AG04450 (cell line): ENCODE measurements at regions not wholly inside any gene's neighbourhood (a gene's known extent, or its start where the extent isn't known, plus 50 kb on each side); places are given as distances from the start of the nearest gene placed in this dataset.

Experiments used
- CTCF ChIA-PET: fragments of 300-600, 350-600 bp; formaldehyde crosslinking; extraction: SDS; loops from one replicate; lab custom pipeline; 2022; ENCODE audit warnings: antibody characterized with exemption, inconsistent platforms; lab: Charles Lee
- POLR2A ChIA-PET: fragments of 350-600 bp; formaldehyde crosslinking; extraction: SDS; loops from one replicate; lab custom pipeline; 2021; ENCODE audit warnings: antibody characterized with exemption, inconsistent platforms; lab: Yijun Ruan, JAX
- DNase-seq: peaks from one replicate; pipeline ENCODE4 v3.0.0-alpha.2; 2011; ENCODE audit warnings: low read depth, low spot score
- H3K27ac ChIP-seq: one replicate; pipeline ENCODE4 v1.5.1; 2012; ENCODE audit warnings: low read depth, low read length, control low read depth
- H3K27me3 ChIP-seq: one replicate; pipeline ENCODE4 v1.6.0; 2012; ENCODE audit warnings: low read length; ENCODE audit not compliant: control insufficient read depth, insufficient read depth
- H3K4me3 ChIP-seq: 2 replicates; pipeline ENCODE4 v1.5.1; 2011; ENCODE audit warnings: mild to moderate bottlenecking, low read depth, low read length, control low read depth
- H3K9me3 ChIP-seq: 2 replicates; pipeline ENCODE4 v1.5.1; 2012; ENCODE audit warnings: low read length; ENCODE audit not compliant: control insufficient read depth, insufficient read depth
- CTCF ChIP-seq: IDR thresholded peaks from 2 replicates; pipeline ENCODE4 v1.5.1; 2011; ENCODE audit warnings: low read depth, low read length, control low read depth, inconsistent platforms

- CTCF ChIA-PET, result no interaction called here
- POLR2A ChIA-PET, result no interaction called here
- Histone ChIP-seq H3K27ac (no peak overlapping the region), H3K9me3 (no peaks in the 10 kb centered on the region), H3K27me3 (no peaks in the 10 kb centered on the region), H3K4me3 (no peak overlapping the region)
- no peak for TF ChIP-seq CTCF
- DNase-seq, result no peak
These were observed 382.9 kb downstream of the TMEM232 start for GRCh38 chr5:110343616-110344015.

DNA sequence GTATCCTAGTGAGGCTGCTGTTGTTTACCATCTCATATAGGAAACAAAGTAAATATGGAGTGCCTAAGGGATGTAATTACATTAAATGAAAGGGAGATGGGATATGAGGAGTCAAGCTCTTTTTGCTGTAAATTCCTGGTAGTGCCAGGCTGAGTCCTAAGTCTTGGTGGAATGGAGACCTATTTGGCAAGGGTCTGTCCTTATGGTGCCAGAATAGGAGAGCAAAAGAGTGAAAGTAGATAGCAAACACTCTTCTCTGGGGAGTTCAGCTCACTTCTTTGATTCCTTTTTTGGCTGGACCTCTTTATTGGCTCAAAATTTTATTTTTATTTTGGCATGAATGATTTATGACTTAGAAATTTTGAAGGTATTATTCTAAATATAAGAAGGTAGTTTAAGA lies 380.8 kb downstream of the TMEM232 start:
- POLR2A ChIA-PET, result no interaction called here
- no peak for DNase-seq
- no peaks in the 10 kb centered on the region for H3K9me3 ChIP-seq
- H3K27ac ChIP-seq, result no peak overlapping the region
- CTCF ChIA-PET, result no interaction called here
- no peak for TF ChIP-seq CTCF
- no peak overlapping the region for H3K4me3 ChIP-seq
- no peaks in the 10 kb centered on the region for H3K27me3 ChIP-seq

- no peak overlapping the region for H3K4me3 ChIP-seq
- no peak for DNase-seq
- H3K27me3 ChIP-seq, result no peaks in the 10 kb centered on the region
- POLR2A ChIA-PET, result no interaction called here
- CTCF ChIA-PET, result no interaction called here
- H3K27ac ChIP-seq, result no peak overlapping the region
- H3K9me3 ChIP-seq, result no peaks in the 10 kb centered on the region
- no peak for TF ChIP-seq CTCF
These were observed 379.5 kb downstream of the TMEM232 start for GRCh38 chr5:110346893-110347358.

- ChIA-PET POLR2A (no interaction called here), CTCF (no interaction called here)
- no peak overlapping the region for H3K27ac ChIP-seq
These were observed 378.7 kb downstream of the TMEM232 start for GRCh38 chr5:110347781-110348180.

DNA sequence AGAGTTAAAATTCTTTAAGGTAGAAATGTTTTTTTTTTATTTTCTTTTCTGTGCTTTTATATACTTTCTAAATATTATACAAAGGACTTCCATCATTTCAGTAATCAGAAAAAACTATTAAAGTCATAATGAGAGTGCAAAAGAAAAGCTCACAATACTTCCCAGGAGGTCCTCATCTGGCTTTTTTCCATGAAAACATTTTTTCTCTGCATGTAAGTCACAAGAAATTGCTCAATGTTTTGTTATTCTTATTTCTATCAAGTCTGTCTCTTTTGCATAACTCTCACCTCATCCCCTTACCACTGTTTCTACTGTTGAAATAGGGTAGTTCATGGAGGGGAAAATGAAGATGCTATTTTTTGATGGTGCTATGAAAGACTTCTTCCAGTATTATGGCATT lies 375.0 kb downstream of the TMEM232 start:
- ChIA-PET CTCF (no interaction called here), POLR2A (no interaction called here)
- H3K27me3 ChIP-seq, result no peaks in the 10 kb centered on the region
- DNase-seq, result no peak
- no peak overlapping the region for H3K4me3 ChIP-seq
- TF ChIP-seq CTCF, result no peak
- H3K27ac ChIP-seq, result no peak overlapping the region
- H3K9me3 ChIP-seq, result no peaks in the 10 kb centered on the region

More at GRCh38 chr5:110347781-110348180, 378.7 kb downstream of the TMEM232 start:
- no peak for DNase-seq
- H3K9me3 ChIP-seq, result no peaks in the 10 kb centered on the region
- H3K4me3 ChIP-seq, result no peak overlapping the region
- no peaks in the 10 kb centered on the region for H3K27me3 ChIP-seq
- TF ChIP-seq CTCF, result no peak
